HEK293 (cell line): ENCODE measurements at regions not wholly inside any gene's neighbourhood (a gene's known extent, or its start where the extent isn't known, plus 50 kb on each side); places are given as distances from the start of the nearest gene placed in this dataset.

Experiments used
- CTCF ChIA-PET: fragments of 350-600 bp; formaldehyde crosslinking; extraction: SDS; loops from one replicate; lab custom pipeline; 2021; ENCODE audit warnings: antibody characterized with exemption; lab: Yijun Ruan, JAX
- POLR2A ChIA-PET: fragments of 300-600 bp; formaldehyde crosslinking; extraction: SDS; loops from one replicate; lab custom pipeline; 2020; ENCODE audit warnings: antibody characterized with exemption, inconsistent platforms; lab: Yijun Ruan, JAX
- H3K27ac ChIP-seq: fragments of 200-500 bp; sonication (Bioruptor generic); 2 replicates; pipeline ENCODE4 v1.5.1; 2014; ENCODE audit warnings: low read depth, low read length, control low read depth, inconsistent platforms; ENCODE audit errors: extremely low read depth
- H3K36me3 ChIP-seq, 2 experiments: fragments of 200-500 bp in 1 of 2; sonication (Bioruptor generic) in 1 of 2; 1 replicate in 1 of 2; 2 replicates in 1 of 2; pipeline ENCODE4 v1.5.1; 2014 to 2017; ENCODE audit warnings: inconsistent platforms in 2 of 2, low read length in 2 of 2; ENCODE audit not compliant: control insufficient read depth in 2 of 2, insufficient read depth in 1 of 2
- H3K4me1 ChIP-seq: fragments of 200-500 bp; sonication (Bioruptor generic); 2 replicates; pipeline ENCODE4 v1.5.1; 2014; ENCODE audit warnings: mild to moderate bottlenecking, low read length, inconsistent platforms; ENCODE audit not compliant: control insufficient read depth, insufficient read depth
- H3K4me3 ChIP-seq: 2 replicates; pipeline ENCODE4 v1.5.1; 2011; ENCODE audit warnings: low read depth, mild to moderate bottlenecking, control low read depth, low read length, moderate library complexity
- H3K9me3 ChIP-seq: fragments of 200-500 bp; sonication (Bioruptor generic); 2 replicates; pipeline ENCODE4 v1.5.1; 2014; ENCODE audit warnings: low read depth, low read length, inconsistent platforms; ENCODE audit not compliant: control insufficient read depth, insufficient read depth
- CTCF ChIP-seq: fragments of 450-650 bp; formaldehyde crosslinking; IDR thresholded peaks from 2 replicates; pipeline ENCODE4 v1.5.1; 2016; ENCODE audit warnings: missing biosample characterization, missing genetic modification characterization
- KLF9 ChIP-seq: fragments of 450-650 bp; formaldehyde crosslinking; IDR thresholded peaks from 2 replicates; pipeline ENCODE4 v1.5.1; 2016; ENCODE audit warnings: missing biosample characterization, missing genetic modification characterization, low read depth
- PRDM1 ChIP-seq: fragments of 450-650 bp; formaldehyde crosslinking; IDR thresholded peaks from 2 replicates; pipeline ENCODE4; 2016; ENCODE audit warnings: missing biosample characterization, missing genetic modification characterization
- PRDM6 ChIP-seq: fragments of 450-650 bp; formaldehyde crosslinking; IDR thresholded peaks from 2 replicates; pipeline ENCODE4 v1.5.1; 2017; ENCODE audit warnings: missing biosample characterization, missing genetic modification characterization
- ZBTB10 ChIP-seq: fragments of 450-650 bp; formaldehyde crosslinking; IDR thresholded peaks from 2 replicates; pipeline ENCODE4 v1.5.1; 2016; ENCODE audit warnings: missing biosample characterization, missing genetic modification characterization
- ZBTB20 ChIP-seq: fragments of 450-650 bp; formaldehyde crosslinking; IDR thresholded peaks from 2 replicates; pipeline ENCODE4 v1.5.1; 2016; ENCODE audit warnings: missing biosample characterization, missing genetic modification characterization
- ZBTB48 ChIP-seq: fragments of 450-650 bp; formaldehyde crosslinking; IDR thresholded peaks from 2 replicates; pipeline ENCODE4 v1.5.1; 2016; ENCODE audit warnings: missing biosample characterization, missing genetic modification characterization
- ZFP69B ChIP-seq: fragments of 450-650 bp; formaldehyde crosslinking; IDR thresholded peaks from 2 replicates; pipeline ENCODE4 v1.5.1; 2016; ENCODE audit warnings: missing biosample characterization, missing genetic modification characterization
- ZIC2 ChIP-seq: fragments of 450-650 bp; formaldehyde crosslinking; IDR thresholded peaks from 2 replicates; pipeline ENCODE4 v1.5.1; 2016; ENCODE audit warnings: missing biosample characterization, missing genetic modification characterization
- ZNF10 ChIP-seq: fragments of 450-650 bp; formaldehyde crosslinking; IDR thresholded peaks from 2 replicates; pipeline ENCODE4 v1.5.1; 2017; ENCODE audit warnings: missing biosample characterization, missing genetic modification characterization
- ZNF146 ChIP-seq: fragments of 450-650 bp; formaldehyde crosslinking; IDR thresholded peaks from 2 replicates; pipeline ENCODE4 v1.5.1; 2016; ENCODE audit warnings: missing biosample characterization, missing genetic modification characterization
- ZNF169 ChIP-seq: fragments of 450-650 bp; formaldehyde crosslinking; IDR thresholded peaks from 2 replicates; pipeline ENCODE4 v1.5.1; 2016; ENCODE audit warnings: missing biosample characterization, missing genetic modification characterization
- ZNF266 ChIP-seq: fragments of 450-650 bp; formaldehyde crosslinking; IDR thresholded peaks from 2 replicates; pipeline ENCODE4 v1.5.1; 2016; ENCODE audit warnings: missing biosample characterization, missing genetic modification characterization, low read depth
- ZNF354C ChIP-seq: fragments of 450-650 bp; formaldehyde crosslinking; IDR thresholded peaks from 2 replicates; pipeline ENCODE4 v1.5.1; 2016; ENCODE audit warnings: missing biosample characterization, missing genetic modification characterization, low read depth, borderline replicate concordance
- ZNF362 ChIP-seq: fragments of 450-650 bp; formaldehyde crosslinking; IDR thresholded peaks from 2 replicates; pipeline ENCODE4 v1.5.1; 2016; ENCODE audit warnings: missing biosample characterization, missing genetic modification characterization
- ZNF530 ChIP-seq: fragments of 450-650 bp; formaldehyde crosslinking; IDR thresholded peaks from 2 replicates; pipeline ENCODE4 v1.5.1; 2016; ENCODE audit warnings: low read depth, missing biosample characterization, missing genetic modification characterization
- ZNF629 ChIP-seq: fragments of 450-650 bp; formaldehyde crosslinking; IDR thresholded peaks from 2 replicates; pipeline ENCODE4 v1.5.1; 2017; ENCODE audit warnings: missing biosample characterization, missing genetic modification characterization
- ZNF645 ChIP-seq: fragments of 450-650 bp; formaldehyde crosslinking; IDR thresholded peaks from 2 replicates; pipeline ENCODE4; 2016; ENCODE audit warnings: missing biosample characterization, missing genetic modification characterization
- ZNF670 ChIP-seq: fragments of 450-650 bp; formaldehyde crosslinking; IDR thresholded peaks from 2 replicates; pipeline ENCODE4 v1.5.1; 2016; ENCODE audit warnings: missing biosample characterization, missing genetic modification characterization, low read depth
- ZNF701 ChIP-seq: fragments of 450-650 bp; formaldehyde crosslinking; IDR thresholded peaks from 2 replicates; pipeline ENCODE4 v1.5.1; 2016; ENCODE audit warnings: missing biosample characterization, missing genetic modification characterization
- ZNF704 ChIP-seq: fragments of 450-650 bp; formaldehyde crosslinking; IDR thresholded peaks from 2 replicates; pipeline ENCODE4 v1.5.1; 2016; ENCODE audit warnings: missing biosample characterization, missing genetic modification characterization
- ZNF768 ChIP-seq: fragments of 450-650 bp; formaldehyde crosslinking; IDR thresholded peaks from 2 replicates; pipeline ENCODE4 v1.5.1; 2018; ENCODE audit warnings: missing biosample characterization, mild to moderate bottlenecking, missing genetic modification characterization
- ZNF776 ChIP-seq: fragments of 450-650 bp; formaldehyde crosslinking; IDR thresholded peaks from 2 replicates; pipeline ENCODE4 v1.5.0; 2017; ENCODE audit warnings: missing biosample characterization, missing genetic modification characterization, borderline replicate concordance

DNA sequence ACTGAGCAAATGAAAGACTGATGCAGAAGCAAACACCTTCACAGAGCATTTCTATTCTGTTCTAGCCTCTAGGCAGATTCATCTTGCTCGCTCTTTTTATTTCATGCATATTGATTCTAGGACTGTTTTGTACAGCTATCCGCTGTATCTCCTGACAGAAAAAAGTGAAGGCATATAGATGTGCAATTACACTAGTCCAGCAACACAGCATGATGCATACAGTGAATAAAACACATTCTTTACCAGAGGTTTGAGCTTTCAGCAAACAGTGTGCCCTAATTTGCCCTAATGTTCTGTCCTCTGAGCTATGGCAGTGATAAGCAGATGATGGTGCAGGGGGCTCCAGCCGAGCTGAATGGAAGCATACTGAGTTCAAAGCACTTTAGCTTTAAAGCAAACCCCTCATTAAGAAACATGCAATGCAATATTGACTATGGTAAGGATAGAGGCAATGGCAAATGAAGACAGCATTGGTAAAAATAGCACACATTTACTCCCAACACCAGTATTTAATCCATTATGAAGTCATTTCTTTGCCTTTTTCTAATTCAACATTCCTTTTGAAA is 141.2 kb upstream of the RGPD4 start:
- ChIA-PET CTCF (interaction anchor here (0.7 kb wide), 1 partner anchor 508 kb away, joined by 3 read pairs; no protein-coding TSS in a partner anchor), POLR2A (no interaction called here)
- no peaks in the 10 kb centered on the region for H3K9me3 ChIP-seq
- H3K4me1 ChIP-seq, result no peaks in the 10 kb centered on the region
- TF ChIP-seq CTCF (tag by site-specific recombination), result no peak
- TF ChIP-seq ZNF362 (tag by site-specific recombination), result no peak
- TF ChIP-seq ZNF645, result no peak
- no peak for TF ChIP-seq ZNF776 (tag by site-specific recombination)
- TF ChIP-seq ZNF768 (tag by site-specific recombination), result no peak
- TF ChIP-seq ZIC2, result no peak
- no peak for TF ChIP-seq ZBTB48 (tag by site-specific recombination)
- TF ChIP-seq ZBTB10 (tag by site-specific recombination), result no peak
- TF ChIP-seq ZNF530 (tag by site-specific recombination), result no peak
- no peak for TF ChIP-seq ZNF169 (tag by site-specific recombination)
- TF ChIP-seq, all 188 proteins: peak for 0
- Histone ChIP-seq H3K36me3 (no peaks in the 10 kb centered on the region), H3K4me3 (no peak overlapping the region), H3K27ac (no peak overlapping the region)

- TF ChIP-seq KLF9 (tag by site-specific recombination), result no peak
- TF ChIP-seq ZNF354C (tag by site-specific recombination), result no peak
- TF ChIP-seq ZFP69B (tag by site-specific recombination), result no peak
- no peak for TF ChIP-seq PRDM6 (tag by site-specific recombination)
- no peak for TF ChIP-seq ZBTB20 (tag by site-specific recombination)
- no peak for TF ChIP-seq ZNF645
- TF ChIP-seq ZNF629 (tag by site-specific recombination), result no peak
- TF ChIP-seq ZNF670 (tag by site-specific recombination), result no peak
- TF ChIP-seq ZNF701 (tag by site-specific recombination), result no peak
- no peak for TF ChIP-seq PRDM1
- TF ChIP-seq ZNF10 (tag by site-specific recombination), result no peak
- TF ChIP-seq ZNF704 (tag by site-specific recombination), result no peak
- TF ChIP-seq ZNF266 (tag by site-specific recombination), result no peak
- TF ChIP-seq ZNF146 (tag by site-specific recombination), result no peak
- no peak overlapping the region for H3K4me3 ChIP-seq
- no peaks in the 10 kb centered on the region for H3K4me1 ChIP-seq
- H3K27ac ChIP-seq, result no peak overlapping the region
- ChIA-PET POLR2A (no interaction called here), CTCF (no interaction called here)
- H3K36me3 ChIP-seq, result no peaks in the 10 kb centered on the region
- H3K9me3 ChIP-seq, result no peaks in the 10 kb centered on the region
These were observed 139.6 kb upstream of the RGPD4 start for GRCh38 chr2:107687073-107687472.
